ENCODE measurements at regions not wholly inside any gene's neighbourhood (a gene's known extent, or its start where the extent isn't known, plus 50 kb on each side); places are given as distances from the start of the nearest gene placed in this dataset.

DNA sequence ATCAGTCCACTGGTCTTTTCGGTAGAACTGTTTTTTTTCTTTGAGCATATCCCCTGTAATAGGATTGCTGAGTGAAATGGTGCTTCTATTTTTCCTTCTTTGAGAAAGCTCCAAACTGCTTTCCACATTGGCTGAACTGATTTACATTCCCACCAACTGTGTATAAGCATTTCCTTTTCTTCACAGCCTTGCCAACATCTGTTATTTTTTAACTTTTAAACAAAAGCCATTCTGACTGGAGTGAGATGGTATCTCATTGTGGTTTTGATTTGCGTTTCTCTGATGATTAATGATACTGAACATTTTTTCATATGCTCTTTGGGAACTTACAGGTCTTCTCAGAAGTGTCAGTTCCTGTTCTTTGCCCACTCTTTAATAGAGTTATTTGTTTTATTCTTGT, 764.7 kb downstream of the MTRR start:
- no peaks in the 10 kb centered on the region for H3K4me1 ChIP-seq (ENCODE audit: control insufficient read depth, extremely low read depth, insufficient read depth, low read length)
- H3K36me3 ChIP-seq (ENCODE audit: control insufficient read depth in 2 of 2, extremely low read depth in 1 of 2, insufficient read depth in 2 of 2, low read length in 2 of 2), result no peaks in the 10 kb centered on the region
- DNase-seq (ENCODE audit: low read depth, low spot score) (no peak), FAIRE-seq (no peak)
- no peaks in the 10 kb centered on the region for H4K20me1 ChIP-seq (ENCODE audit: control insufficient read depth, extremely low read depth, insufficient read depth, low read length)
- H3K4me2 ChIP-seq (ENCODE audit: control insufficient read depth, extremely low read depth, insufficient read depth, low read depth, low read length), result no peak overlapping the region
- no peak overlapping the region for H3K27ac ChIP-seq (ENCODE audit: control insufficient read depth, insufficient read depth, low read length)
- no peak for TF ChIP-seq EZH2 (IDR thresholded peaks at IDR 0.05; ENCODE audit: low read length)
- TF ChIP-seq, protein P1, sequence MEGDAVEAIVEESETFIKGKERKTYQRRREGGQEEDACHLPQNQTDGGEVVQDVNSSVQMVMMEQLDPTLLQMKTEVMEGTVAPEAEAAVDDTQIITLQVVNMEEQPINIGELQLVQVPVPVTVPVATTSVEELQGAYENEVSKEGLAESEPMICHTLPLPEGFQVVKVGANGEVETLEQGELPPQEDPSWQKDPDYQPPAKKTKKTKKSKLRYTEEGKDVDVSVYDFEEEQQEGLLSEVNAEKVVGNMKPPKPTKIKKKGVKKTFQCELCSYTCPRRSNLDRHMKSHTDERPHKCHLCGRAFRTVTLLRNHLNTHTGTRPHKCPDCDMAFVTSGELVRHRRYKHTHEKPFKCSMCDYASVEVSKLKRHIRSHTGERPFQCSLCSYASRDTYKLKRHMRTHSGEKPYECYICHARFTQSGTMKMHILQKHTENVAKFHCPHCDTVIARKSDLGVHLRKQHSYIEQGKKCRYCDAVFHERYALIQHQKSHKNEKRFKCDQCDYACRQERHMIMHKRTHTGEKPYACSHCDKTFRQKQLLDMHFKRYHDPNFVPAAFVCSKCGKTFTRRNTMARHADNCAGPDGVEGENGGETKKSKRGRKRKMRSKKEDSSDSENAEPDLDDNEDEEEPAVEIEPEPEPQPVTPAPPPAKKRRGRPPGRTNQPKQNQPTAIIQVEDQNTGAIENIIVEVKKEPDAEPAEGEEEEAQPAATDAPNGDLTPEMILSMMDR (optimal IDR thresholded peaks at IDR 0.05 in 1 of 3, IDR thresholded peaks at IDR 0.05 in 1 of 3, conservative IDR thresholded peaks at IDR 0.05 in 1 of 3; ENCODE audit: extremely low read depth in 1 of 3, insufficient read depth in 2 of 3, low read length in 3 of 3), result no peak
- no peaks in the 10 kb centered on the region for H3K9me3 ChIP-seq (ENCODE audit: control insufficient read depth, low read depth, low read length)
- H3K27me3 ChIP-seq (ENCODE audit: control insufficient read depth, extremely low read depth, insufficient read depth, low read length), result no peaks in the 10 kb centered on the region
- no peak overlapping the region for H3K9ac ChIP-seq (ENCODE audit: control insufficient read depth, extremely low read depth, insufficient read depth, low read length)
- dilution Hi-C loops (cut with MboI; ENCODE audit: extremely low pct_ligation_motif_present, low sequenced_read_pairs), result no loop called here
- no peak overlapping the region for H3K4me3 ChIP-seq (ENCODE audit: control insufficient read depth in 2 of 3, extremely low read depth in 1 of 3, insufficient read depth in 2 of 3, low read depth in 1 of 3, low read length in 3 of 3)
- no peak overlapping the region for H2AFZ ChIP-seq (ENCODE audit: control insufficient read depth, low read length)
- H3K79me2 ChIP-seq (ENCODE audit: control insufficient read depth, insufficient read depth, low read length), result no peaks in the 10 kb centered on the region
- H3K9me1 ChIP-seq (ENCODE audit: control insufficient read depth, extremely low read depth, insufficient read depth, low read length), result no peaks in the 10 kb centered on the region

- Histone ChIP-seq H3K9me3 (ENCODE audit: control insufficient read depth, low read depth, low read length) (no peaks in the 10 kb centered on the region), H3K9ac (ENCODE audit: control insufficient read depth, extremely low read depth, insufficient read depth, low read length) (no peak overlapping the region), H2AFZ (ENCODE audit: control insufficient read depth, low read length) (no peak overlapping the region), H3K27ac (ENCODE audit: control insufficient read depth, insufficient read depth, low read length) (no peak overlapping the region), H3K4me1 (ENCODE audit: control insufficient read depth, extremely low read depth, insufficient read depth, low read length) (no peaks in the 10 kb centered on the region), H3K4me2 (ENCODE audit: control insufficient read depth, extremely low read depth, insufficient read depth, low read depth, low read length) (no peak overlapping the region), H4K20me1 (ENCODE audit: control insufficient read depth, extremely low read depth, insufficient read depth, low read length) (no peaks in the 10 kb centered on the region), H3K79me2 (ENCODE audit: control insufficient read depth, insufficient read depth, low read length) (no peaks in the 10 kb centered on the region), H3K9me1 (ENCODE audit: control insufficient read depth, extremely low read depth, insufficient read depth, low read length) (no peaks in the 10 kb centered on the region), H3K36me3 (ENCODE audit: control insufficient read depth in 2 of 2, extremely low read depth in 1 of 2, insufficient read depth in 2 of 2, low read length in 2 of 2) (no peaks in the 10 kb centered on the region), H3K4me3 (ENCODE audit: control insufficient read depth in 2 of 3, extremely low read depth in 1 of 3, insufficient read depth in 2 of 3, low read depth in 1 of 3, low read length in 3 of 3) (no peak overlapping the region), H3K27me3 (ENCODE audit: control insufficient read depth, extremely low read depth, insufficient read depth, low read length) (no peaks in the 10 kb centered on the region)
- dilution Hi-C loops (cut with MboI; ENCODE audit: extremely low pct_ligation_motif_present, low sequenced_read_pairs), result no loop called here
- TF ChIP-seq, protein P1 (optimal IDR thresholded peaks at IDR 0.05 in 1 of 3, IDR thresholded peaks at IDR 0.05 in 1 of 3, conservative IDR thresholded peaks at IDR 0.05 in 1 of 3; ENCODE audit: extremely low read depth in 1 of 3, insufficient read depth in 2 of 3, low read length in 3 of 3), result no peak
- no peak for TF ChIP-seq EZH2 (IDR thresholded peaks at IDR 0.05; ENCODE audit: low read length)
- DNase-seq (ENCODE audit: low read depth, low spot score) (no peak), FAIRE-seq (no peak)
These were observed 765.3 kb downstream of the MTRR start for GRCh38 chr5:8634219-8634618.

All from keratinocyte (primary cell).